Endothelial cell of umbilical vein (primary cell): ENCODE measurements at regions not wholly inside any gene's neighbourhood (a gene's known extent, or its start where the extent isn't known, plus 50 kb on each side); places are given as distances from the start of the nearest gene placed in this dataset.

Experiments used
- CTCF ChIP-seq, 2 donors: IDR thresholded peaks; 1 replicate in 1 of 2; 2 replicates in 1 of 2; pipeline ENCODE4 v1.5.1; 2011; ENCODE audit warnings: low read length in 2 of 2, mild to moderate bottlenecking in 2 of 2, moderate library complexity in 2 of 2, control low read depth in 1 of 2, inconsistent platforms in 1 of 2, low read depth in 1 of 2; ENCODE audit not compliant: insufficient read depth in 1 of 2; ENCODE audit errors: extremely low read depth in 1 of 2
- EZH2 ChIP-seq: IDR thresholded peaks from 2 replicates; pipeline ENCODE4 v1.6.1; 2012; ENCODE audit warnings: borderline replicate concordance, low read depth, mild to moderate bottlenecking, moderate library complexity, low read length, inconsistent platforms; ENCODE audit not compliant: severe bottlenecking
- JUN ChIP-seq: IDR thresholded peaks from 2 replicates; pipeline ENCODE4 v1.6.1; 2011; ENCODE audit warnings: borderline replicate concordance, low read depth; ENCODE audit not compliant: insufficient read length, insufficient read depth
- POLR2A ChIP-seq: IDR thresholded peaks from 2 replicates; pipeline ENCODE4 v1.6.1; 2012; ENCODE audit warnings: low read depth, mild to moderate bottlenecking, control low read depth, low read length
- POLR2AphosphoS5 ChIP-seq: IDR thresholded peaks from 2 replicates; pipeline ENCODE4 v1.6.1; 2012; ENCODE audit warnings: low read depth, mild to moderate bottlenecking, control low read depth, low read length, moderate library complexity; ENCODE audit not compliant: insufficient read depth
- TF ChIP-seq, protein P1 (sequence below): IDR thresholded peaks from 2 replicates; pipeline ENCODE4 v1.6.1; 2011; ENCODE audit not compliant: insufficient read depth, insufficient read length

- TF ChIP-seq CTCF (IDR thresholded peaks at IDR 0.05; ENCODE audit: extremely low read depth in 1 of 2, insufficient read depth in 1 of 2, low read depth in 1 of 2, low read length in 2 of 2) (no peak), POLR2A (no peak), POLR2AphosphoS5 (no peak), EZH2 (no peak), JUN (no peak)
- TF ChIP-seq, protein P1, sequence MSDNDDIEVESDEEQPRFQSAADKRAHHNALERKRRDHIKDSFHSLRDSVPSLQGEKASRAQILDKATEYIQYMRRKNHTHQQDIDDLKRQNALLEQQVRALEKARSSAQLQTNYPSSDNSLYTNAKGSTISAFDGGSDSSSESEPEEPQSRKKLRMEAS, result no peak
Observed at GRCh38 chr9:3575821-3576220, 50.0 kb upstream of the RFX3 start.
